ENCODE measurements at regions not wholly inside any gene's neighbourhood (a gene's known extent, or its start where the extent isn't known, plus 50 kb on each side); places are given as distances from the start of the nearest gene placed in this dataset.

DNA sequence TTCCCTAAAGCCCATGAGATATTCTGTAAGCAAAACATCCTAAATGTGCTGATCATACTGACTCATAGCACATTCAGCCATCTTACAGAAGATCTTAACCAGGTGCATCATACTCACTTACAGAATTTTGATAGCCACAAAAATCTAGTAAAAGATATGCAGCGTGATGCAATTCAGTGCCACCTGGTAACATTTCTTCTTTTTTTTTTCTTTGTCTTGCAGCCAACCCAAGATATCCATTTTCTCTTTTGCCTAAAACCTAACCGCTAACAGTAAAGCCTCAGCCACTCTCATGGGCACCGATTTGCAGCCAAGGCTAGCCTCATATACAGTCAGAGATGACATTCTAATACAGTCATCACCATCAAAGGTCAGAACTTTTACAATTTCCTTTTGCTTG lies 293.3 kb downstream of the HACE1 start:
- H3K79me1 ChIP-seq (replicated peaks; ENCODE audit: low read length, poor library complexity, severe bottlenecking): no peaks in the 10 kb centered on the region
- H2BK120ac ChIP-seq (ENCODE audit: low read depth, low read length): no peak overlapping the region
- H3K4me1 ChIP-seq (ENCODE audit: control insufficient read depth, insufficient read depth, low read depth, low read length): no peaks in the 10 kb centered on the region
- H3K36me3 ChIP-seq (ENCODE audit: control insufficient read depth in 1 of 2, insufficient read depth in 2 of 2, low read depth in 1 of 2, low read length in 2 of 2): no peaks in the 10 kb centered on the region
- H3K9me3 ChIP-seq (ENCODE audit: control insufficient read depth, low read length): peaks cover 5% of the 10 kb centered on the region
- no peak overlapping the region for H3K27ac ChIP-seq (ENCODE audit: low read length, poor library complexity, severe bottlenecking)
- H2BK5ac ChIP-seq (ENCODE audit: low read depth, low read length, poor library complexity, severe bottlenecking): no peak overlapping the region
- no peak overlapping the region for H3K14ac ChIP-seq (ENCODE audit: low read length in 2 of 2)
- no peak overlapping the region for H2BK12ac ChIP-seq (ENCODE audit: low read length in 2 of 2)
- no peak overlapping the region for H3K4ac ChIP-seq (ENCODE audit: low read depth in 1 of 2, low read length in 2 of 2)
- no peak overlapping the region for H3K9ac ChIP-seq (ENCODE audit: low read length)
- H3K18ac ChIP-seq (ENCODE audit: low read depth in 1 of 2, low read length in 2 of 2): no peak overlapping the region
- no peaks in the 10 kb centered on the region for H3K27me3 ChIP-seq (ENCODE audit: control insufficient read depth in 1 of 2, insufficient read depth in 1 of 2, low read length in 2 of 2)
- DNase-seq: no peak
- H2AK5ac ChIP-seq (ENCODE audit: low read length, severe bottlenecking): no peak overlapping the region
- H2BK15ac ChIP-seq (ENCODE audit: low read depth, poor library complexity, severe bottlenecking): no peak overlapping the region
- H4K91ac ChIP-seq (ENCODE audit: low read length): no peak overlapping the region
- no peak overlapping the region for H2AFZ ChIP-seq (ENCODE audit: low read depth, low read length)
- no peak overlapping the region for H3K4me3 ChIP-seq (ENCODE audit: insufficient read depth in 1 of 2, low read depth in 1 of 2, low read length in 2 of 2)
- WGBS: 82% methylated on average over 3 of the region's 3 CpGs
- no peak overlapping the region for H3K4me2 ChIP-seq (ENCODE audit: low read length, poor library complexity, severe bottlenecking)
- no peak overlapping the region for H4K8ac ChIP-seq (ENCODE audit: low read length)
- H3K23ac ChIP-seq (ENCODE audit: low read length in 2 of 2): no peak overlapping the region

DNA sequence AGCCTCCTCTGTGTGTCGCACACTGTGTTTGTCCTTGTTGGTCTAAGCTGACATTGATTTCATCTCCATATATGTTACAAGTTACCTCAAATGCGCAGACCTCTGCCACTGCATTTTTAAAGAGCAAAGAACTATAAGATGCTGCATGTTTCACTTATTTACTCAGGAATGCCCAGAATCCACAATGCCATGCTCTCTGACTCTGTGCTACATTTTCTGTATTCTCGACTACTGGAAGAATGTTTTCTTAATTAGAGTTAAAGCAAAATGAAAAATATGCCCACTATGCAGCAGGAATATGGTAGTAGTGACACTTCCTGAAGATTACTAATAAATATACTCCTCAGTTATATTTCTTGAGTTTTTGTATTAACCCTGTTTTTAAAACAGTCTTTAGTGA lies 296.4 kb downstream of the HACE1 start:
- no peak overlapping the region for H4K91ac ChIP-seq (ENCODE audit: low read length)
- no peak overlapping the region for H2BK120ac ChIP-seq (ENCODE audit: low read depth, low read length)
- H2AFZ ChIP-seq (ENCODE audit: low read depth, low read length): no peak overlapping the region
- no peaks in the 10 kb centered on the region for H3K4me1 ChIP-seq (ENCODE audit: control insufficient read depth, insufficient read depth, low read depth, low read length)
- no peaks in the 10 kb centered on the region for H3K36me3 ChIP-seq (ENCODE audit: control insufficient read depth in 1 of 2, insufficient read depth in 2 of 2, low read depth in 1 of 2, low read length in 2 of 2)
- H3K27ac ChIP-seq (ENCODE audit: low read length, poor library complexity, severe bottlenecking): no peak overlapping the region
- H3K4me2 ChIP-seq (ENCODE audit: low read length, poor library complexity, severe bottlenecking): no peak overlapping the region
- H4K8ac ChIP-seq (ENCODE audit: low read length): no peak overlapping the region
- H3K4me3 ChIP-seq (ENCODE audit: insufficient read depth in 1 of 2, low read depth in 1 of 2, low read length in 2 of 2): no peak overlapping the region
- H3K23ac ChIP-seq (ENCODE audit: low read length in 2 of 2): no peak overlapping the region
- whole genome bisulfite sequencing: 89% methylated on average over 2 of the region's 3 CpGs
- H3K9ac ChIP-seq (ENCODE audit: low read length): no peak overlapping the region
- H2BK15ac ChIP-seq (ENCODE audit: low read depth, poor library complexity, severe bottlenecking): no peak overlapping the region
- no peak for DNase-seq
- no peak overlapping the region for H3K4ac ChIP-seq (ENCODE audit: low read depth in 1 of 2, low read length in 2 of 2)
- H3K79me1 ChIP-seq (replicated peaks; ENCODE audit: low read length, poor library complexity, severe bottlenecking): no peaks in the 10 kb centered on the region
- no peaks in the 10 kb centered on the region for H3K9me3 ChIP-seq (ENCODE audit: control insufficient read depth, low read length)
- no peak overlapping the region for H2BK12ac ChIP-seq (ENCODE audit: low read length in 2 of 2)
- H3K18ac ChIP-seq (ENCODE audit: low read depth in 1 of 2, low read length in 2 of 2): no peak overlapping the region
- no peak overlapping the region for H2BK5ac ChIP-seq (ENCODE audit: low read depth, low read length, poor library complexity, severe bottlenecking)
- H3K27me3 ChIP-seq (ENCODE audit: control insufficient read depth in 1 of 2, insufficient read depth in 1 of 2, low read length in 2 of 2): no peaks in the 10 kb centered on the region
- H3K14ac ChIP-seq (ENCODE audit: low read length in 2 of 2): no peak overlapping the region
- H2AK5ac ChIP-seq (ENCODE audit: low read length, severe bottlenecking): no peak overlapping the region

DNA sequence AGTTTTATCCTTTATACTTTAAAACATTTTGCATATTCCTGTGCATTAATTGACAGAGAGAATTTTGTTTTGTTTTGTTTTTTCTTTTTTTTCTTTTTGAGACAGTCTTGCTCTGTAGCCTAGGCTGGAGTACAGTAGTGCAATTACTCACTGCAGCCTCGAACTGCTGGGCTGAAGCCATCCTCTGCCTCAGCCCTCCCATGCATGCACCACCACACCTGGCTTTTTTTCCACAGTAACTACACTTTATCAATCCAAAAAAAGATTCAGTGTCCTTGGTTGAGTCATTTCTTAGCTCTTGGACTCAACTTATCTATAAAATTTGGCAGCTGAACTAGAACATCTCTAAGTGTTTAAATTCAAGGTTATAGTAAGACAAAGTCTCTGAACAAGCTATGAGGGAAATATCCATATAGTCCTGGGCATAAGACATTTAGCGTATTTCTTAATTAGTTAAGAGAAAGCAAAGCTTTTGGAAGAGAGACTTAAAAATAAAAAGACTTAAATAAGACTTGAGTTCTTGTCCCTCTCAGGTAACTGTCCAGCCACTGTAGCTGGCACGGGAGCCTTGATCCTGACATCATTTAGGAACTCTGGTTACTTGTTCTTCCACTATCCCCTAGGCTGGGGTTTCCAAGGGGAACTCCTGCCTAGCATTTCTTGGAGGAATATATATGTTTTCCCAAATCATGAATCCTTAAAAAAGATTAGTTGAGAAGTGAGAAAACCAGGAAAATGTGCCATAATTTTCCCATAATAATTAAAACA lies 300.1 kb downstream of the HACE1 start:
- Histone ChIP-seq H2AK5ac (ENCODE audit: low read length, severe bottlenecking) (no peak overlapping the region), H2BK12ac (ENCODE audit: low read length in 2 of 2) (no peak overlapping the region), H3K4ac (ENCODE audit: low read depth in 1 of 2, low read length in 2 of 2) (no peak overlapping the region), H3K14ac (ENCODE audit: low read length in 2 of 2) (no peak overlapping the region), H3K4me3 (ENCODE audit: insufficient read depth in 1 of 2, low read depth in 1 of 2, low read length in 2 of 2) (no peak overlapping the region), H3K36me3 (ENCODE audit: control insufficient read depth in 1 of 2, insufficient read depth in 2 of 2, low read depth in 1 of 2, low read length in 2 of 2) (no peaks in the 10 kb centered on the region), H3K9ac (ENCODE audit: low read length) (no peak overlapping the region), H3K18ac (ENCODE audit: low read depth in 1 of 2, low read length in 2 of 2) (no peak overlapping the region), H2AFZ (ENCODE audit: low read depth, low read length) (no peak overlapping the region), H2BK5ac (ENCODE audit: low read depth, low read length, poor library complexity, severe bottlenecking) (no peak overlapping the region), H3K27me3 (ENCODE audit: control insufficient read depth in 1 of 2, insufficient read depth in 1 of 2, low read length in 2 of 2) (no peaks in the 10 kb centered on the region), H3K4me2 (ENCODE audit: low read length, poor library complexity, severe bottlenecking) (no peak overlapping the region), H3K9me3 (ENCODE audit: control insufficient read depth, low read length) (no peaks in the 10 kb centered on the region), H4K91ac (ENCODE audit: low read length) (no peak overlapping the region), H3K79me1 (replicated peaks; ENCODE audit: low read length, poor library complexity, severe bottlenecking) (no peaks in the 10 kb centered on the region), H3K4me1 (ENCODE audit: control insufficient read depth, insufficient read depth, low read depth, low read length) (no peaks in the 10 kb centered on the region), H2BK15ac (ENCODE audit: low read depth, poor library complexity, severe bottlenecking) (no peak overlapping the region), H3K27ac (ENCODE audit: low read length, poor library complexity, severe bottlenecking) (no peak overlapping the region), H2BK120ac (ENCODE audit: low read depth, low read length) (no peak overlapping the region), H4K8ac (ENCODE audit: low read length) (no peak overlapping the region), H3K23ac (ENCODE audit: low read length in 2 of 2) (no peak overlapping the region)
- WGBS: 91% methylated on average over 2 of the region's 3 CpGs
- no peak for DNase-seq

DNA sequence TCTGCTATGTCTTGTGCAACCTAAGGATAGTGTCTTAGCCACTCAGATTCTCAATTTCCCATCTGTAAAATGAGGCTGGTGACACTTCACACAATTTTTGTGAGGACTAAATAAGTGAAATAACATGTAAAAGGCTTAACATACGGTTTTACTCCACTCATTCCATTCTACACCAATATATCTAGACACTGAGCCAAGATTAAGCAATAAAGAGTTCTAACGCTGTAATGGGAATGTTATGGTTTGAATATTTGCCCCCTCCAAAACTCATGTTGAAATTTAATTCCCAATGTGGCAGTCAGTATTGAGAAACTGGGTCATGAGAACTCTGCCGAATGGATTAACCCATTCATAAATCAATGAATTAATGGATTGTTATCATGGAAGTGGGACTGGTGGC lies 301.0 kb downstream of the HACE1 start:
- H3K4ac ChIP-seq (ENCODE audit: low read depth in 1 of 2, low read length in 2 of 2): no peak overlapping the region
- no peak overlapping the region for H2BK5ac ChIP-seq (ENCODE audit: low read depth, low read length, poor library complexity, severe bottlenecking)
- H2AFZ ChIP-seq (ENCODE audit: low read depth, low read length): no peak overlapping the region
- no peak overlapping the region for H2BK120ac ChIP-seq (ENCODE audit: low read depth, low read length)
- no peak overlapping the region for H3K4me2 ChIP-seq (ENCODE audit: low read length, poor library complexity, severe bottlenecking)
- H2BK12ac ChIP-seq (ENCODE audit: low read length in 2 of 2): no peak overlapping the region
- no peak overlapping the region for H3K27ac ChIP-seq (ENCODE audit: low read length, poor library complexity, severe bottlenecking)
- H3K79me1 ChIP-seq (replicated peaks; ENCODE audit: low read length, poor library complexity, severe bottlenecking): no peaks in the 10 kb centered on the region
- no peaks in the 10 kb centered on the region for H3K27me3 ChIP-seq (ENCODE audit: control insufficient read depth in 1 of 2, insufficient read depth in 1 of 2, low read length in 2 of 2)
- no CpG with 5 or more reads among the region's 3 CpGs for WGBS
- no peak overlapping the region for H3K14ac ChIP-seq (ENCODE audit: low read length in 2 of 2)
- H2AK5ac ChIP-seq (ENCODE audit: low read length, severe bottlenecking): no peak overlapping the region
- H3K4me1 ChIP-seq (ENCODE audit: control insufficient read depth, insufficient read depth, low read depth, low read length): no peaks in the 10 kb centered on the region
- no peak overlapping the region for H4K91ac ChIP-seq (ENCODE audit: low read length)
- H3K9ac ChIP-seq (ENCODE audit: low read length): no peak overlapping the region
- DNase-seq: no peak
- no peak overlapping the region for H4K8ac ChIP-seq (ENCODE audit: low read length)
- H3K18ac ChIP-seq (ENCODE audit: low read depth in 1 of 2, low read length in 2 of 2): no peak overlapping the region
- no peak overlapping the region for H3K4me3 ChIP-seq (ENCODE audit: insufficient read depth in 1 of 2, low read depth in 1 of 2, low read length in 2 of 2)
- no peak overlapping the region for H3K23ac ChIP-seq (ENCODE audit: low read length in 2 of 2)
- H3K36me3 ChIP-seq (ENCODE audit: control insufficient read depth in 1 of 2, insufficient read depth in 2 of 2, low read depth in 1 of 2, low read length in 2 of 2): no peaks in the 10 kb centered on the region
- H2BK15ac ChIP-seq (ENCODE audit: low read depth, poor library complexity, severe bottlenecking): no peak overlapping the region
- H3K9me3 ChIP-seq (ENCODE audit: control insufficient read depth, low read length): no peaks in the 10 kb centered on the region

Measured in mesenchymal stem cell (in vitro differentiated cells and primary cell).